SU-DHL-6 (cell line): ENCODE measurements at regions not wholly inside any gene's neighbourhood (a gene's known extent, or its start where the extent isn't known, plus 50 kb on each side); places are given as distances from the start of the nearest gene placed in this dataset.

Source experiments
- EZH2phosphoT487 ChIP-seq: fragments of 200-600 bp; sonication (generic), shearing (Covaris generic); conservative IDR thresholded peaks from 2 replicates; pipeline ENCODE4 v1.6.1; 2018; ENCODE audit warnings: mild to moderate bottlenecking, antibody characterized with exemption, low read length, moderate library complexity, mixed read lengths
- TF ChIP-seq, protein P1 (sequence below): fragments of 200-600 bp; sonication (generic); IDR thresholded peaks from one replicate; pipeline ENCODE4 v1.5.1; 2017; ENCODE audit warnings: antibody characterized with exemption, mild to moderate bottlenecking, low read length, moderate library complexity; ENCODE audit not compliant: insufficient read depth, poor library complexity, severe bottlenecking

DNA sequence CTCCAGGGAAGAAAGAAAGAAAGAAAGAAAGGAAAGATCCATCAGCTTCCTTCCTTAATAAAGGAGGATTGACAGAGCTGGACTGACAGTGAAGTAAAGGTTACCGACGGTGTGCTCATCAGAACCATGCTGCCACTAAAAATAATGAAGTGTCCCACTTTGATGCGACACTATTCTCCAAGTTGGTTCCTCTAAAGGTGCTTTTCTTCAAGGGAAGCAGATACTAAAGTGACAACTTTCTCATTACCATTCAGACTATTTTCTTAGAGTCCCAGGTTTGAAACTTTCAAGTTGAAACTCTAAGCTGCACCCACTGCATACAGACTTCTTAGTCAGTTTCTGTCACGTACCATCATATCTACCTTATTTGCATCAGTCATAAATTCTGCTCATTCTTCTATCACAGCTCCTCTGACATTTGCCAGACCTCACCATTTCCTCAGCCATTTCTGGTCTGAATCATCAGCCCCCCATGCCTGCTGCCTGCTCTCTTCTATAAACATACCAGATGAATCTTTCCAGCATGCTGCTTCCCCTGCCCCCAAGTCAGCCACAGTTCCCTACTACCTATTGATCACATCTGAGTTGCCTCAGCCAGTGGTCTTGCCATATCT, 177.6 kb downstream of the DEPDC1B start:
- TF ChIP-seq, protein P1, sequence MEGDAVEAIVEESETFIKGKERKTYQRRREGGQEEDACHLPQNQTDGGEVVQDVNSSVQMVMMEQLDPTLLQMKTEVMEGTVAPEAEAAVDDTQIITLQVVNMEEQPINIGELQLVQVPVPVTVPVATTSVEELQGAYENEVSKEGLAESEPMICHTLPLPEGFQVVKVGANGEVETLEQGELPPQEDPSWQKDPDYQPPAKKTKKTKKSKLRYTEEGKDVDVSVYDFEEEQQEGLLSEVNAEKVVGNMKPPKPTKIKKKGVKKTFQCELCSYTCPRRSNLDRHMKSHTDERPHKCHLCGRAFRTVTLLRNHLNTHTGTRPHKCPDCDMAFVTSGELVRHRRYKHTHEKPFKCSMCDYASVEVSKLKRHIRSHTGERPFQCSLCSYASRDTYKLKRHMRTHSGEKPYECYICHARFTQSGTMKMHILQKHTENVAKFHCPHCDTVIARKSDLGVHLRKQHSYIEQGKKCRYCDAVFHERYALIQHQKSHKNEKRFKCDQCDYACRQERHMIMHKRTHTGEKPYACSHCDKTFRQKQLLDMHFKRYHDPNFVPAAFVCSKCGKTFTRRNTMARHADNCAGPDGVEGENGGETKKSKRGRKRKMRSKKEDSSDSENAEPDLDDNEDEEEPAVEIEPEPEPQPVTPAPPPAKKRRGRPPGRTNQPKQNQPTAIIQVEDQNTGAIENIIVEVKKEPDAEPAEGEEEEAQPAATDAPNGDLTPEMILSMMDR, result no peak
- no peak for TF ChIP-seq EZH2phosphoT487
